ENCODE measurements at regions not wholly inside any gene's neighbourhood (a gene's known extent, or its start where the extent isn't known, plus 50 kb on each side); places are given as distances from the start of the nearest gene placed in this dataset.

DNA sequence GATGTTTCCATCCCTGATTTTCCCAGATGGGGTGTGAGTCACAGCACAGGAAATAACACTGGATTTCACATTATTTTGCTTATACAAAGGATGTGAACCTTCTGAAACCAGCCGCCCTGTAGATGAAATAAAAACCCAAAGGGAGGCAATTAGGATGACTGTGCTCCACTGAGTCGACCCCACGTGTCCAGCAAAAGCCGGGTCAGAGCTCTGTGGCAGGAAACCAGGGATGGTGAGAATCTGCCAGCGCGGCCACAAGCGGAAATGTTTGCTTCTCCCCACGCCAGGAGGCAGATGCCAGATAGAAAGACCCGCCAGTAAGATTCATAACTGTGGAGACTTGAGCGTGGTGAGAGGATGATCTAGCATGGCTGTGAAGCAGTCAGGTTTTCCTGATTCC, 764.4 kb downstream of the LIG4 start:
- BruUV-seq (replicated peaks): no TSS peak
- Histone ChIP-seq H3K27me3 (ENCODE audit: control insufficient read depth in 2 of 2, insufficient read depth in 2 of 2, low read length in 2 of 2) (no peaks in the 10 kb centered on the region), H3K9me1 (replicated peaks; ENCODE audit: control insufficient read depth, extremely low read depth, insufficient read depth, low read length) (no peaks in the 10 kb centered on the region), H4K20me1 (replicated peaks; ENCODE audit: control insufficient read depth, extremely low read depth, insufficient read depth, low read length) (no peaks in the 10 kb centered on the region), H3K9me3 (replicated peaks; ENCODE audit: control insufficient read depth, insufficient read depth, low read length) (no peaks in the 10 kb centered on the region), H3K4me3 (replicated peaks in 1 of 3; ENCODE audit: insufficient read depth in 1 of 3, low read depth in 1 of 3, low read length in 3 of 3) (no peak overlapping the region), H3K36me3 (ENCODE audit: control insufficient read depth in 2 of 2, extremely low read depth in 1 of 2, insufficient read depth in 2 of 2, low read length in 2 of 2) (no peaks in the 10 kb centered on the region), H3K27ac (ENCODE audit: insufficient read depth, low read depth, low read length) (peak overlapping the region; percentile 99), H3K9ac (replicated peaks; ENCODE audit: extremely low read depth, insufficient read depth, low read length) (peak overlapping the region; percentile 85), H3K79me2 (ENCODE audit: control insufficient read depth, insufficient read depth, low read length) (no peaks in the 10 kb centered on the region), H3K4me2 (ENCODE audit: insufficient read depth, low read length) (peak overlapping the region; percentile 81), H2AFZ (ENCODE audit: low read depth, low read length) (no peak overlapping the region), H3K4me1 (ENCODE audit: control insufficient read depth, extremely low read depth, insufficient read depth, low read length) (peaks cover 23% of the 10 kb centered on the region)
- ChIA-PET POLR2A (interaction anchor here (0.6 kb wide), 2 partner anchors 16 to 199 kb away, joined by 3 to 4 read pairs; no protein-coding TSS in a partner anchor), CTCF (interaction anchor here (0.6 to 1.5 kb wide), 8 partner anchors 11 to 248 kb away, joined by 3 to 6 read pairs (median 3); no protein-coding TSS in a partner anchor)
- dilution Hi-C loops (cut with MboI; ENCODE audit: extremely low pct_ligation_motif_present, low sequenced_read_pairs) (no loop called here), intact Hi-C loops (cut with micrococcal nuclease) (loop anchor here (1.0 to 10.0 kb wide), 11 partner anchors 16 to 886 kb away; partner anchors contain the start of gene ARGLU1)
- FAIRE-seq: peak; percentile 99
- DNase-seq (ENCODE audit: low read depth, low spot score): peak; percentile 99
- TF ChIP-seq POLR2AphosphoS5 (IDR thresholded peaks at IDR 0.05; ENCODE audit: insufficient read depth, low read depth, low read length) (peak; percentile 95), GATA2 (IDR thresholded peaks at IDR 0.05; ENCODE audit: insufficient read depth, insufficient read length, low read depth, low read length) (peak; percentile 94), POLR2A (IDR thresholded peaks at IDR 0.05; ENCODE audit: low read depth, low read length) (peak; percentile 74), JUN (IDR thresholded peaks at IDR 0.05; ENCODE audit: borderline replicate concordance, insufficient read depth, insufficient read length, low read depth) (peak; percentile 93), FOS (IDR thresholded peaks at IDR 0.05; ENCODE audit: borderline replicate concordance, insufficient read depth, low read length) (peak; percentile 98), MYC (IDR thresholded peaks at IDR 0.05; ENCODE audit: low read depth, low read length) (no peak), EZH2 (IDR thresholded peaks at IDR 0.05; ENCODE audit: borderline replicate concordance, low read depth, low read length, severe bottlenecking) (no peak)
- TF ChIP-seq, protein P1, sequence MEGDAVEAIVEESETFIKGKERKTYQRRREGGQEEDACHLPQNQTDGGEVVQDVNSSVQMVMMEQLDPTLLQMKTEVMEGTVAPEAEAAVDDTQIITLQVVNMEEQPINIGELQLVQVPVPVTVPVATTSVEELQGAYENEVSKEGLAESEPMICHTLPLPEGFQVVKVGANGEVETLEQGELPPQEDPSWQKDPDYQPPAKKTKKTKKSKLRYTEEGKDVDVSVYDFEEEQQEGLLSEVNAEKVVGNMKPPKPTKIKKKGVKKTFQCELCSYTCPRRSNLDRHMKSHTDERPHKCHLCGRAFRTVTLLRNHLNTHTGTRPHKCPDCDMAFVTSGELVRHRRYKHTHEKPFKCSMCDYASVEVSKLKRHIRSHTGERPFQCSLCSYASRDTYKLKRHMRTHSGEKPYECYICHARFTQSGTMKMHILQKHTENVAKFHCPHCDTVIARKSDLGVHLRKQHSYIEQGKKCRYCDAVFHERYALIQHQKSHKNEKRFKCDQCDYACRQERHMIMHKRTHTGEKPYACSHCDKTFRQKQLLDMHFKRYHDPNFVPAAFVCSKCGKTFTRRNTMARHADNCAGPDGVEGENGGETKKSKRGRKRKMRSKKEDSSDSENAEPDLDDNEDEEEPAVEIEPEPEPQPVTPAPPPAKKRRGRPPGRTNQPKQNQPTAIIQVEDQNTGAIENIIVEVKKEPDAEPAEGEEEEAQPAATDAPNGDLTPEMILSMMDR (IDR thresholded peaks at IDR 0.05; ENCODE audit: extremely low read depth in 1 of 2, insufficient read depth in 1 of 2, low read depth in 1 of 2, low read length in 2 of 2): peak in 1 of 2 donors; percentile 12
- TF ChIP-seq, protein P2, sequence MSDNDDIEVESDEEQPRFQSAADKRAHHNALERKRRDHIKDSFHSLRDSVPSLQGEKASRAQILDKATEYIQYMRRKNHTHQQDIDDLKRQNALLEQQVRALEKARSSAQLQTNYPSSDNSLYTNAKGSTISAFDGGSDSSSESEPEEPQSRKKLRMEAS (IDR thresholded peaks at IDR 0.05; ENCODE audit: insufficient read depth, insufficient read length): peak; percentile 76
